ENCODE measurements at regions not wholly inside any gene's neighbourhood (a gene's known extent, or its start where the extent isn't known, plus 50 kb on each side); places are given as distances from the start of the nearest gene placed in this dataset.

DNA sequence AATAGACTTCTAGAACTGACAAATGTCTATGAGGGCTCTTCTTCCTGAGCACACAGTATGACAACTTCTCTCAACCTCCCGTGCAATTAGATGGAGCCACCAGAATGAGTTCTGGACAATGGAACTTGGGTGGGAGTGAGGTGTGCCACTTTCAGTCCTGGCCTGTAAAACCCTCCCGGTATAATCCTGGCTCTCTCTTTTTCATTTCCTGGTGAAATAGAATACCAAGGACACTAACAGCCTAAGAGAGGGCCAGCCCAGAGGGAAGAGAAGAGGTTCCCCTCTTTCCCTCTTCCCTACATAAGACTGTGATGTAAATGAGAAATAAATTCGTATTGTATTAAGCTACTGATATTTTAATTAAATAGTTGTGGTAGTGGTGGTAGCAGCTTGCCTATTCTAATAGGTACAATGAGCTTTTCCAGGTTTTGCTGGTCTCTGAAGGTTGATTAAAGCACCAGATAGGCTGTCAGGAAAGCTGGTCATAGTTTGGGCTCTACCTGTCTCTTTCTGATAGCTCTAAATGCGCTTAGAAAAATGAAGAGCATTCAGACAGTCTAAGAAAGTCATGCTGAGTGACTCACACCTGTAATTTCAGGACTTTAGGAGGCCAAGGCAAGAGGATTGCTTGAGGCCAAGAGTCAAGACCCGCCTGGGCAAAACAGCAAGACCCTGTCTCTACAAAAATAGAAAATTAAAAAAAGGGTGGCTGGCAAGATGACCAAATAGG lies 108.6 kb upstream of the ZNF644 start:
- H4K20me1 ChIP-seq (ENCODE audit: insufficient read depth, low read length): no peaks in the 10 kb centered on the region
- TF ChIP-seq, protein P1, sequence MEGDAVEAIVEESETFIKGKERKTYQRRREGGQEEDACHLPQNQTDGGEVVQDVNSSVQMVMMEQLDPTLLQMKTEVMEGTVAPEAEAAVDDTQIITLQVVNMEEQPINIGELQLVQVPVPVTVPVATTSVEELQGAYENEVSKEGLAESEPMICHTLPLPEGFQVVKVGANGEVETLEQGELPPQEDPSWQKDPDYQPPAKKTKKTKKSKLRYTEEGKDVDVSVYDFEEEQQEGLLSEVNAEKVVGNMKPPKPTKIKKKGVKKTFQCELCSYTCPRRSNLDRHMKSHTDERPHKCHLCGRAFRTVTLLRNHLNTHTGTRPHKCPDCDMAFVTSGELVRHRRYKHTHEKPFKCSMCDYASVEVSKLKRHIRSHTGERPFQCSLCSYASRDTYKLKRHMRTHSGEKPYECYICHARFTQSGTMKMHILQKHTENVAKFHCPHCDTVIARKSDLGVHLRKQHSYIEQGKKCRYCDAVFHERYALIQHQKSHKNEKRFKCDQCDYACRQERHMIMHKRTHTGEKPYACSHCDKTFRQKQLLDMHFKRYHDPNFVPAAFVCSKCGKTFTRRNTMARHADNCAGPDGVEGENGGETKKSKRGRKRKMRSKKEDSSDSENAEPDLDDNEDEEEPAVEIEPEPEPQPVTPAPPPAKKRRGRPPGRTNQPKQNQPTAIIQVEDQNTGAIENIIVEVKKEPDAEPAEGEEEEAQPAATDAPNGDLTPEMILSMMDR (IDR thresholded peaks at IDR 0.05; ENCODE audit: extremely low read depth, low read depth, low read length): no peak

DNA sequence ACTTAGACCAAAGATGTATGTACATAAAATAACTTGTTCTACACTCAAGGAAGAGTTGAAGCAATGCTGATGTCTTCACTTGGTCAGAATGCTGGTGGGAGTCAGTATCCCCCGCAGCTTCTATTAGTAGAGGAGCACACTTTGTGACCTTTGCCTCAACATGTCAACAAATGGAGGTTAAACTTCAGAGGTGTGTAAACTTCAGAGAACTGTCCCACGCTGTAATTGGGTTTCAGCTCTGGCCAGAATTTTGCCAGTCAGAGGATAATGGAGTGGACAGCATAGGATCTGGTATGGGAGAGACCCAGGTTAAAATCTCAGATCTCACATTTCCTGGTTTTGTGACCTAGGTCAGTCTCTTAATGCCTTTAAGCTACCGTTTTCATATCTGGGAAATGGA lies 107.6 kb upstream of the ZNF644 start:
- TF ChIP-seq, protein P1 (IDR thresholded peaks at IDR 0.05; ENCODE audit: extremely low read depth, low read depth, low read length): no peak
- no peaks in the 10 kb centered on the region for H3K36me3 ChIP-seq (ENCODE audit: insufficient read depth, low read length)
- no peaks in the 10 kb centered on the region for H3K79me2 ChIP-seq (ENCODE audit: insufficient read depth, low read length)
- no peak overlapping the region for H3K27ac ChIP-seq (ENCODE audit: low read depth, low read length)
- peak; percentile 38 for DNase-seq (ENCODE audit: insufficient read length, low spot score, missing footprints)
- H3K4me1 ChIP-seq (ENCODE audit: insufficient read depth, low read length): no peaks in the 10 kb centered on the region
- H3K27me3 ChIP-seq (ENCODE audit: insufficient read depth, low read length): no peaks in the 10 kb centered on the region
- H2AFZ ChIP-seq (ENCODE audit: low read length): no peak overlapping the region
- H4K20me1 ChIP-seq (ENCODE audit: insufficient read depth, low read length): no peaks in the 10 kb centered on the region
- H3K9me3 ChIP-seq (ENCODE audit: low read depth, low read length): no peaks in the 10 kb centered on the region
- H3K4me2 ChIP-seq (ENCODE audit: insufficient read depth, low read length): no peak overlapping the region
- H3K4me3 ChIP-seq (ENCODE audit: insufficient read depth, low read length): no peak overlapping the region

More for the DNA sequence above, 108.6 kb upstream of the ZNF644 start:
- DNase-seq (ENCODE audit: insufficient read length, low spot score, missing footprints): no peak
- H3K79me2 ChIP-seq (ENCODE audit: insufficient read depth, low read length): no peaks in the 10 kb centered on the region
- H3K4me2 ChIP-seq (ENCODE audit: insufficient read depth, low read length): no peak overlapping the region
- H3K36me3 ChIP-seq (ENCODE audit: insufficient read depth, low read length): no peaks in the 10 kb centered on the region
- no peak overlapping the region for H3K4me3 ChIP-seq (ENCODE audit: insufficient read depth, low read length)
- H2AFZ ChIP-seq (ENCODE audit: low read length): no peak overlapping the region
- H3K9me3 ChIP-seq (ENCODE audit: low read depth, low read length): no peaks in the 10 kb centered on the region
- H3K27me3 ChIP-seq (ENCODE audit: insufficient read depth, low read length): no peaks in the 10 kb centered on the region
- no peaks in the 10 kb centered on the region for H3K4me1 ChIP-seq (ENCODE audit: insufficient read depth, low read length)
- no peak overlapping the region for H3K27ac ChIP-seq (ENCODE audit: low read depth, low read length)

DNA sequence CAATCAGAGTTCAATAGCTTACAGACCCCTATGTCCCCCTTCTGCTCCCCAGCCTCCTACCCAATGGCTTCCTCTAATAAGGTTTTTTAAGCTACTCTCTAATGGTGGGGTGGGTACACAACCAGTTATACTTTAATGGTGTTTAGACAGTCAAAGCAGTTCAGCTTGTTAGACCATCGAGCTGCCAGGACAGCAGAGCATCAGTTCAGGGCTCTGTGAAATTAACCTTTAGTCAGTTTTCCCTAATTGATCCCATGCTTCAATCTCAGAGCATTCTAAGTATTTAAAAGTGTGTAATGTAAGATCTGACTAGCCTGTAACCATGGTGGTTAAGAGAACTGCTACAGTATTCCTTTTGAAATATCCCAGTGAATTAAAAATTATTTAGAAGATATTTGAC lies 107.2 kb upstream of the ZNF644 start:
- H2AFZ ChIP-seq (ENCODE audit: low read length): no peak overlapping the region
- H3K27ac ChIP-seq (ENCODE audit: low read depth, low read length): no peak overlapping the region
- DNase-seq (ENCODE audit: insufficient read length, low spot score, missing footprints): no peak
- H3K9me3 ChIP-seq (ENCODE audit: low read depth, low read length): no peaks in the 10 kb centered on the region
- no peaks in the 10 kb centered on the region for H3K27me3 ChIP-seq (ENCODE audit: insufficient read depth, low read length)
- TF ChIP-seq, protein P1 (IDR thresholded peaks at IDR 0.05; ENCODE audit: extremely low read depth, low read depth, low read length): no peak
- no peaks in the 10 kb centered on the region for H4K20me1 ChIP-seq (ENCODE audit: insufficient read depth, low read length)
- no peaks in the 10 kb centered on the region for H3K36me3 ChIP-seq (ENCODE audit: insufficient read depth, low read length)
- H3K79me2 ChIP-seq (ENCODE audit: insufficient read depth, low read length): no peaks in the 10 kb centered on the region
- no peak overlapping the region for H3K4me2 ChIP-seq (ENCODE audit: insufficient read depth, low read length)
- no peaks in the 10 kb centered on the region for H3K4me1 ChIP-seq (ENCODE audit: insufficient read depth, low read length)
- no peak overlapping the region for H3K4me3 ChIP-seq (ENCODE audit: insufficient read depth, low read length)

DNA sequence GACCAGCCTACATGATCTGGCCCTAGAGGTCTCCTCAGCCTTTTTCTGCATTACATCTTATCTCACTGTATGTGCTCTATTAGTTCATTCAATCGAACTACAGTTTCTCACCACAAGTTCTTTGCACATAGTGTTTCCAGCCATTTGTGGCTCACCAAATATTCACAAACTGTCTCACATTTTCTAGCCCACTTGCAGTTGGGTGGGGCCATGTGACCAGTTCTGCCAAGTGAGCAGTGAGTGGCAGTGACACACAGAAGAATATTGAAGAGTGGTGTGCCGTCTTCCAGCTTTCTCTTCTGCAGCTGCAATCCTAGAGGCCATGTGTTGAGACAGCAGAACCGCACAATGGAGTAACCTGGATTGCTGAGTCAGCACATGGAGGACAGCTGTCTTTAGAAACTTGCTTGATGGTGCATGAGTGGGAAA lies 103.2 kb upstream of the ZNF644 start:
- no peak for DNase-seq (ENCODE audit: insufficient read length, low spot score, missing footprints)
- no peaks in the 10 kb centered on the region for H3K79me2 ChIP-seq (ENCODE audit: insufficient read depth, low read length)
- TF ChIP-seq, protein P1 (IDR thresholded peaks at IDR 0.05; ENCODE audit: extremely low read depth, low read depth, low read length): no peak

More for the DNA sequence above, 103.2 kb upstream of the ZNF644 start:
- H3K27me3 ChIP-seq (ENCODE audit: insufficient read depth, low read length): no peaks in the 10 kb centered on the region
- H3K4me2 ChIP-seq (ENCODE audit: insufficient read depth, low read length): no peak overlapping the region
- no peaks in the 10 kb centered on the region for H3K36me3 ChIP-seq (ENCODE audit: insufficient read depth, low read length)
- no peak overlapping the region for H3K4me3 ChIP-seq (ENCODE audit: insufficient read depth, low read length)
- H2AFZ ChIP-seq (ENCODE audit: low read length): no peak overlapping the region
- no peaks in the 10 kb centered on the region for H3K4me1 ChIP-seq (ENCODE audit: insufficient read depth, low read length)
- H4K20me1 ChIP-seq (ENCODE audit: insufficient read depth, low read length): no peaks in the 10 kb centered on the region
- H3K9me3 ChIP-seq (ENCODE audit: low read depth, low read length): no peaks in the 10 kb centered on the region
- no peak overlapping the region for H3K27ac ChIP-seq (ENCODE audit: low read depth, low read length)

Data from osteoblast (primary cell).